ENCODE measurements at regions not wholly inside any gene's neighbourhood (a gene's known extent, or its start where the extent isn't known, plus 50 kb on each side); places are given as distances from the start of the nearest gene placed in this dataset.

- TF ChIP-seq CTCF (IDR thresholded peaks at IDR 0.05) (no peak), EP300 (IDR thresholded peaks at IDR 0.05) (no peak)
These were observed 239.4 kb upstream of the CTSO start for GRCh38 chr4:156193106-156193505.
